ENCODE measurements at regions not wholly inside any gene's neighbourhood (a gene's known extent, or its start where the extent isn't known, plus 50 kb on each side); places are given as distances from the start of the nearest gene placed in this dataset.

DNA sequence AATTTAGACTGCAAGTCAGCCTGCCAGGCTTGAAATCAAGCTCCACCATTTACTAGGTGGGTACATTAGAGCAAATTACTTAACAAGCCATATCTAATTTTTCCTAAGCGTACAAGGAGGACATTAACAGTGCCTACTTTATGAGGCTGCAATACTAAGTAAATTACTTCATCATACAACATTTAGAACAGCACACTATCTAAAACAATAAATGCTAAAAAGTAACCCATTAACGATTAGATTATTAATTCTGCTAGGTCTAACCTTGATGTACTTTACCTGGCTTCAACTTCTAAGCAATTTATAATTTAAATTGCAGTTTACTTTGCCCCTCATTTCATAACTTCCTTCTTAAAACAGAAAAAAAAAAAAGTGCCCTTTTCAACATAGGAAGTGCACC, 1155.6 kb upstream of the NCAM2 start:
- no peak overlapping the region for H3K27ac ChIP-seq
- no peaks in the 10 kb centered on the region for H3K9me3 ChIP-seq (ENCODE audit: control insufficient read depth, low read length)
- no peaks in the 10 kb centered on the region for H3K27me3 ChIP-seq (ENCODE audit: control insufficient read depth, insufficient read depth, low read length)
- H3K9ac ChIP-seq = no peak overlapping the region
- no peak overlapping the region for H2AFZ ChIP-seq
- no peak overlapping the region for H3K4me2 ChIP-seq (ENCODE audit: low read length)
- H3K4me1 ChIP-seq = no peaks in the 10 kb centered on the region
- TF ChIP-seq, protein P1, sequence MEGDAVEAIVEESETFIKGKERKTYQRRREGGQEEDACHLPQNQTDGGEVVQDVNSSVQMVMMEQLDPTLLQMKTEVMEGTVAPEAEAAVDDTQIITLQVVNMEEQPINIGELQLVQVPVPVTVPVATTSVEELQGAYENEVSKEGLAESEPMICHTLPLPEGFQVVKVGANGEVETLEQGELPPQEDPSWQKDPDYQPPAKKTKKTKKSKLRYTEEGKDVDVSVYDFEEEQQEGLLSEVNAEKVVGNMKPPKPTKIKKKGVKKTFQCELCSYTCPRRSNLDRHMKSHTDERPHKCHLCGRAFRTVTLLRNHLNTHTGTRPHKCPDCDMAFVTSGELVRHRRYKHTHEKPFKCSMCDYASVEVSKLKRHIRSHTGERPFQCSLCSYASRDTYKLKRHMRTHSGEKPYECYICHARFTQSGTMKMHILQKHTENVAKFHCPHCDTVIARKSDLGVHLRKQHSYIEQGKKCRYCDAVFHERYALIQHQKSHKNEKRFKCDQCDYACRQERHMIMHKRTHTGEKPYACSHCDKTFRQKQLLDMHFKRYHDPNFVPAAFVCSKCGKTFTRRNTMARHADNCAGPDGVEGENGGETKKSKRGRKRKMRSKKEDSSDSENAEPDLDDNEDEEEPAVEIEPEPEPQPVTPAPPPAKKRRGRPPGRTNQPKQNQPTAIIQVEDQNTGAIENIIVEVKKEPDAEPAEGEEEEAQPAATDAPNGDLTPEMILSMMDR (IDR thresholded peaks at IDR 0.05) = no peak
- no peaks in the 10 kb centered on the region for H3K36me3 ChIP-seq (ENCODE audit: control insufficient read depth, insufficient read depth, low read length)
- H3K4me3 ChIP-seq (ENCODE audit: low read depth, low read length) = no peak overlapping the region
- no peaks in the 10 kb centered on the region for H3K79me2 ChIP-seq

DNA sequence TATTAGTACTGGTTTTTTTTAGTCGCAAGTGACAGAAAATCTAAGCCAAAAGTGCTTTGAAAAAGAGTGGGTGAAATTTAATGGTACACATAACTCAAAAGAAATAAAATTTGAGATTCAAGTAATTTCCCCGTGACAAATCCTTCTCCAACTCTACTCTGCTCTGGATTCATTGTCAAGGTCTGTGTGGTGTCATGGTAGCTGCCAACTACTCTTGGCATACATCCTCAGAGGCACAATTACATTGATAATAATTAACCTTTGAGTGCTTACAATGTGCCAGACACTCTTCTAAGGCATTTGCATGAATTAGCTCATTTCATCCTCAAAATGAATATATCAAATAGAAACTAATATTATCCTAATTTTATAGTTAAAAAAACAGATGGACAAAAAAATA, 1153.9 kb upstream of the NCAM2 start:
- no peak overlapping the region for H3K4me2 ChIP-seq (ENCODE audit: low read length)
- no peaks in the 10 kb centered on the region for H3K36me3 ChIP-seq (ENCODE audit: control insufficient read depth, insufficient read depth, low read length)
- no peak overlapping the region for H3K4me3 ChIP-seq (ENCODE audit: low read depth, low read length)
- H3K79me2 ChIP-seq = no peaks in the 10 kb centered on the region
- TF ChIP-seq, protein P1 (IDR thresholded peaks at IDR 0.05) = no peak
- H3K9ac ChIP-seq = no peak overlapping the region
- H3K27me3 ChIP-seq (ENCODE audit: control insufficient read depth, insufficient read depth, low read length) = no peaks in the 10 kb centered on the region
- no peak overlapping the region for H3K27ac ChIP-seq
- no peaks in the 10 kb centered on the region for H3K9me3 ChIP-seq (ENCODE audit: control insufficient read depth, low read length)
- H2AFZ ChIP-seq = no peak overlapping the region
- no peaks in the 10 kb centered on the region for H3K4me1 ChIP-seq

DNA sequence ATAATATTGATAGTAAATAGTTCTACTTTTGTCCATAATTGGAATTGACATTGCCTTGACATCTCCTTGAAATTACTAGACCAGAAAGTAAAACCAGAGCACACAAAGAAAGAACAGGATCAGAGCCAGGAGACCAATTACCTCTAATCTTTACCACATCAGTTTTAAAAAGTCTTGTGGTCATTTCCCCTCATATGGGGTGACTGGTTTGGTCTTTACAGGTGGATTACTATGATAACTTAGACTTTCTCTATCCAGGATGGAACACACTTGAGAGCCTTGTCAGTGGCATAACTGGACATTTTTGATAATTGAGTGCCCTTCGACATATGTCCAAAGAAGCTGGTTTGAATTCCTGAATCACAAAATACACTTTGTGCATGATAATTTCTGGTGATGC, 1148.1 kb upstream of the NCAM2 start:
- Histone ChIP-seq H3K27me3 (ENCODE audit: control insufficient read depth, insufficient read depth, low read length) (no peaks in the 10 kb centered on the region), H3K4me2 (ENCODE audit: low read length) (no peak overlapping the region), H3K36me3 (ENCODE audit: control insufficient read depth, insufficient read depth, low read length) (no peaks in the 10 kb centered on the region), H3K9me3 (ENCODE audit: control insufficient read depth, low read length) (no peaks in the 10 kb centered on the region), H3K9ac (no peak overlapping the region), H3K79me2 (no peaks in the 10 kb centered on the region), H3K4me3 (ENCODE audit: low read depth, low read length) (no peak overlapping the region), H3K4me1 (no peaks in the 10 kb centered on the region), H2AFZ (no peak overlapping the region), H3K27ac (no peak overlapping the region)
- TF ChIP-seq, protein P1 (IDR thresholded peaks at IDR 0.05) = no peak

GRCh38 chr21:19853061-19853460, 1145.1 kb upstream of the NCAM2 start:
- no peak overlapping the region for H3K9ac ChIP-seq
- no peaks in the 10 kb centered on the region for H3K79me2 ChIP-seq
- no peaks in the 10 kb centered on the region for H3K4me1 ChIP-seq
- no peaks in the 10 kb centered on the region for H3K27me3 ChIP-seq (ENCODE audit: control insufficient read depth, insufficient read depth, low read length)
- H3K27ac ChIP-seq = no peak overlapping the region
- TF ChIP-seq, protein P1 (IDR thresholded peaks at IDR 0.05) = no peak
- H2AFZ ChIP-seq = no peak overlapping the region
- no peak overlapping the region for H3K4me2 ChIP-seq (ENCODE audit: low read length)
- no peak overlapping the region for H3K4me3 ChIP-seq (ENCODE audit: low read depth, low read length)
- H3K36me3 ChIP-seq (ENCODE audit: control insufficient read depth, insufficient read depth, low read length) = no peaks in the 10 kb centered on the region
- no peaks in the 10 kb centered on the region for H3K9me3 ChIP-seq (ENCODE audit: control insufficient read depth, low read length)

GRCh38 chr21:19853709-19854575, 1144.3 kb upstream of the NCAM2 start:
- Histone ChIP-seq H3K4me3 (ENCODE audit: low read depth, low read length) (no peak overlapping the region), H3K9me3 (ENCODE audit: control insufficient read depth, low read length) (no peaks in the 10 kb centered on the region), H3K36me3 (ENCODE audit: control insufficient read depth, insufficient read depth, low read length) (no peaks in the 10 kb centered on the region), H3K4me2 (ENCODE audit: low read length) (no peak overlapping the region), H3K27me3 (ENCODE audit: control insufficient read depth, insufficient read depth, low read length) (no peaks in the 10 kb centered on the region), H3K79me2 (no peaks in the 10 kb centered on the region), H3K4me1 (no peaks in the 10 kb centered on the region), H3K9ac (no peak overlapping the region), H2AFZ (no peak overlapping the region), H3K27ac (no peak overlapping the region)
- TF ChIP-seq, protein P1 (IDR thresholded peaks at IDR 0.05) = no peak
